GM19324 (cell line): ENCODE measurements at regions not wholly inside any gene's neighbourhood (a gene's known extent, or its start where the extent isn't known, plus 50 kb on each side); places are given as distances from the start of the nearest gene placed in this dataset.
A peak's percentile ranks its signal among the peaks of the same experiment; 100 is the strongest.

Experiments
- ATAC-seq: cut with Tn5 transposase; IDR thresholded peaks from one replicate; pipeline ENCODE4 v1.9.1; 2021; ENCODE audit warnings: mild to moderate bottlenecking, moderate library complexity; ENCODE audit not compliant: unreplicated experiment, low FRiP score

- peak; percentile 88 for ATAC-seq
Observed at GRCh38 chr18:24923138-24923537, 428.8 kb downstream of the ZNF521 start.

DNA sequence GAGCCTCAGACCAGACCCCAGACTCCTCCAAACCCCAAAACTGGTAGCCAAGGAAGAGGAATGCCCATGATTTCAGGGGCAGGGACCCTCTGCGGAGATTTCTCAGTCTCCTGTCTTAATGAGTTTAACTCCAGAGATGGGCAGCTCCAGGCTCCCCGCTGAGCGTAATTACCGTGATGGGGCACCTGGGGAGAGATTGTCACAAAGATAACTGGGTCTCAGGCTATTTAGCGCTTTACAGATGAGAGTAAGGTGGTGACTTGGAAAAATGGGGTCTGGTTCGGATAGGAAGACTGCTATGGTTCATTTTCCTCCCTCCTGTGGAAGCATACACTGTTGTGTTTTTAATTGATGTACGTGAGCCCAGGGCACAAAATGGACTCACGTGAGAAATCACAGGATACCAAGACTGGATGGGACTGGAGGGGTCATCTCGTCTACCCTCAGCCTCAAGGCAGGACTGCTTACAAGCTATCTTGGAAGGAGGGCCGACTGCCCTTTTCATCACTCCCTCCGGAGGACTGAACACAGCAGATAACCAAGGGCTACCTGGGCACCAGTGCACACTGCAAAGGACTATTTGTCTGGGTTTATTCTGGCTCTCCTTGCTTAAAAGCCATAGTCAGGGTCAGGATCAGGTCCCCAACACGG, 427.8 kb downstream of the ZNF521 start:
- no peak for ATAC-seq

DNA sequence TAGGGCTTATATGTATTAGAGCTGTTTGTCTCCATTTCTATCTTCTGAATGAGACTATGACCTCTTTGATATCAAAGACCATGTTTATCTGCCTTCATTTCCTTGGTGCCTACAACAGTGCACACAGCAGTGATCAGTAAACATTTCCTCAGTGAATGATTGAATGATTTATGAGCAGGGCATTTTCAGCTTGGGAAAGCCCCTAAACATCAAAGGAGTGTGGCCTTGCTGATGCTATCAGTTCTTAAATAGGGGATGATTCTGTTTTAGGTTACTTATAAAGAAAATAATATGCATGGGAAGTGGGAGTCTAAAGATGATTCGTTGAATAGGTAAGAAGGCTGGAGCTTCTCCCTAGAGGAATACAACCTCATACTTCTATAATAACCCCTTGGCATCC, 425.3 kb downstream of the ZNF521 start:
- ATAC-seq: no peak

DNA sequence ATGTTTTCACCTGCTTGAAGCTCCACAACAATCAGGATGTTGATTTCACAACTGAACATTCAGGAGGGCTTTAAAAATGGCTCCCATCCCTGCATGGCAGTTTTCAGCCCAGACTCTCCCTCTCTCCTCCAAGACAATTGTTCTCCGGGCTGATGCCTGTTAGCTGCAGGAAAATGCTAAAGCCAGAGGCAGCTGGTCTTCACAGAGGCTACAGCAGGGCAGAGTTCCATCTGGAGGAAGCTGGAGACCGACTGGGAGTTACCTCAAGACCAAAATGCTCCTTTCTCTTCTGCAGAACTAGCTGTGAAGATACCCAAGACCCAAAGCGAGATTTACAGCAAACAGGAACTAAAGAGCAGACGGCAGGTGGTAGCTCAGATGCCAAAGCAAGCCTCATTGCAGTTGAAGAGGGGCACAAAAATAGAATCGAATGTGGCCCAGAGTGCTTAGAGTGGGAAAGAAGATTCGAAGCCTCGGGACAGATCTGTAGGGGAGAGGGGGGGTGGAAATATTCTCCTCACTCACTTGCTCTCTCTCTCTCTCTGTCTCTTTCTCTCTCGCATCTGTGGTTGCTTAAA, 423.6 kb downstream of the ZNF521 start:
- ATAC-seq: no peak

DNA sequence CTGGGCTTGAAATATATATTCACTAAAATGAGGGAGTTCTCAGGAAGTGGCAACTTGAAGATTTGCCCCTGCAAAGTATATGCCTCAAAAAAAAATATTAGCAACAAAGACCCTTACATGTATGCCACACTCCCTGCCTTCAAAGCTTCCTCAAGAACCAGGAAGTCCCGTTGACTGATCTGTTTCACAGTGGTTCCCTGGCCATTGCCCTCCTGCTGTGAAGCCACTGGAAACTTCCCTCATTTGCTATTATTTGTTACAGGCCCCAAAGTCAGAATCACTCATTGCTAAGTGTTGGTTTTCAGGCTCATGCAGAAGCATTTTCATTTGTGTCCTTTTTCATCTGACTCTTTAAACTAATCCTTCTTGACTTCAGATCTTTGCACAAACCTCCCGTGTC, 421.5 kb downstream of the ZNF521 start:
- ATAC-seq: no peak

GRCh38 chr18:24930971-24931370, 421.0 kb downstream of the ZNF521 start:
- no peak for ATAC-seq

- ATAC-seq: no peak
Observed at GRCh38 chr18:24933345-24933744, 418.6 kb downstream of the ZNF521 start.

DNA sequence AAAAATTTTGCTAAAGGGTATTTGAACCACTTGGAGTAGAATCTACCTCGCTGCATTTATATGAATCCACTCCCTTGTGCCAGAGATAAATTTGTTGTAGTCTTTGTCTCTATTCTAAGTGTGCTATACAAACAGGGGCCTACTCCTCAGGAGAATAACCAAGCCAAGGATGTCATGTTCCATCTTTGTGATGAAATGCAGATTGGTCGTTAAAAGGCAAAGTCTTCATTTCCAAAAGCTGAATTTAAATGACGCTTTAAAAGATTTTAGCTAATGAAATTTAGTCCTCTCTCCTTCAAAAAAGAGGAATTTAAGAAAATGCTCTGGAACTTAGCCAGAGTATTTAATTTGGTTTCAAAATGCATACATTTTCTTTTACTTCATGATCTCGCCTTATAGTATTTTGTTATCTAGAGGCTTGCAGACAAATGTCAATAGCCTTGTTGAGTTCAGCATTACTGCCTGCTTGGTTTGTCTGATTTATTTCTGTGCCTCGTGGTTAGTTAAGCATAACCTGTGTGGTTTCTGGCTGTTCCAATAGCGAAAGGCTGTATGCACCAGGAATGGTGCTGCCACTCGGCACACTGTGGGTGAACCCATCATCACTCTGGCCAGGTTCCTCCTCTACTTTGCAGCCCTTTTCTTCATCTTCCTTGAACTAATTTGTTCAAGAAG, 417.6 kb downstream of the ZNF521 start:
- ATAC-seq: no peak

- no peak for ATAC-seq
Observed at GRCh38 chr18:24935008-24935407, 417.0 kb downstream of the ZNF521 start.

DNA sequence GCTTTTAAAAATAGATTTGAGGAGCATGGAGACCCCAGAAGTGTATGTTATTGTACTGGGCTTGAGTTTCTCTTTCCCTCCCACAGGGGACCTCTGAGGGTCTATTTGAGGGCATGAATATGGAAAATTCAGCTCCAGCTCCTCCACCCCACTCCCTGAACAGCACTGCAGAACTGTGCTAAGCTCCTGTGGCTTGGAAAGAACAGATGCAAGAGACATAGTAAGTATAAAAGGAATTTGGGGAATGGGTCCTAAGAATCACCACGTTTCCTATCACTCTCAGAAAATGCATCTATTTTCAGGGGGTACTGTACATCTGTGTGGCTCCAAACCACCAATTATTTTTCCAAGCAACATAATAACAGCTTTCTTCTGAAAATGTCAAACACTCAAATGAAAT, 416.1 kb downstream of the ZNF521 start:
- no peak for ATAC-seq

GRCh38 chr18:24936691-24937090, 415.3 kb downstream of the ZNF521 start:
- ATAC-seq: no peak

DNA sequence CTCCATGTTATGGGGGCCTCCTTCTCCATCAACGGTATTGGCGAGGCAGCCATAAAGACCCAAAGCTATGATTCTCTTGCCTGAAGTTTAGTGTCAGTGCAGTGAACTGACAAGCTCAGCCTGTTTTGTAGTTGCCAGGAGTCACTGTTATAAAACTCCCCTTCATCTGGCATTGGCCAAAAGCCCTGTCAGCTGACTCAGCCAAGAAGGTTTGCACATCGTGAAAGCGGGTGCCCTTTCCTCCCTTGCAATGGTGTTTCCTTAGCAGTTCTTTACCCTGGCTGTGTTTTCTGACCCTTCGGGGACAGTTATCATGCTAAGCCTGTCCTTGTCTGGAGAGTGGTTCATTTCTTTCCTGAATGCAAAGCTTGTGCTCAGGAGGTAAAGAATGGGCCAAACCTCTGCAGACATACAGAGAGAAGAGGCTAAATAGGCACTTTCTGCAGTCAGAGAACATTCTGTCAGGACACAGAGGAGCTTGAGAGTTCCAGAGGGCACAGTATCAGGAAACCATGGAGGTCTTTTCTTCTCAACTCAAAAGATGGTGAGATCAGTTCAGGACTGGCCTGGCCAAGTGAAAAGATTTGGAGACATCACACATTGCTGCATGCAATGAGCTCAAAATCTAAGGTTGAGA, 414.2 kb downstream of the ZNF521 start:
- ATAC-seq: no peak

- no peak for ATAC-seq
Observed at GRCh38 chr18:24940416-24940815, 411.6 kb downstream of the ZNF521 start.

- ATAC-seq: no peak
Observed at GRCh38 chr18:24941174-24941951, 410.6 kb downstream of the ZNF521 start.

GRCh38 chr18:24942144-24942543, 409.8 kb downstream of the ZNF521 start:
- no peak for ATAC-seq

DNA sequence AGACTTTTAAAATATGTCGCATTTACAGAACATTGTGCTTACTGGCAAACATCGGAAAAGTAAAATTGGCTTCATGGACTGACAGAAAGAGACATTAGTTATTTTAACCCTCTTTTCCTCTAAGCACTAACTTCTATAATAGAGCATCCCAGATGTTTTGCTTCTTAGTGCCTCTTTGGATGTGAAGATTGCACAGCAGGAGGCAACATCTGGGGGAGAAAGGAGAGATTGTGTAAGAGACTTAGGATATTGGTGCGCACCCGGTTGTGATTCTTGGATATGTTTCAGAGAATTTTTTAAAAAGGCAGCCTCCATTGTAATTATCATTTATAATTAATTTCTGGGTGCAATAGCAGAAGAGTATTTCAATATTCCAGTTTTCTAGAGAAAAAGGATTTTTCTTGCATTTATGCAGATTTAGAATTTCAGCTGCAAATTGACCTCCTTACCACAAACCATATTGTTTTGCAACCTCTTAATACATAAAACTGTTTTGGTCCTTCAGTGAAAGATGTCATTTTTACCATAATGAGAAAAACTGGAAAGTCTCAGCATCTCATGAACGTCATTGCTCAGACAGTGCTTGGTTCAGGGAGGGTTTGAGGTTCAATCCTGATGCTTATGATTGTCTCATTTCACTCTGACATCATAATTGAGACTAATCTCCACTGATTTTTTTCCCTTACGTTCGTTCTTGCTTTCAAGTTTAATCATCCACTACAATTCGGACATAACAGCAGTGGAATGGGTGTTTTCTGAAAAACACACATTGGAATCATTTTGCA, 404.3 kb downstream of the ZNF521 start:
- no peak for ATAC-seq

DNA sequence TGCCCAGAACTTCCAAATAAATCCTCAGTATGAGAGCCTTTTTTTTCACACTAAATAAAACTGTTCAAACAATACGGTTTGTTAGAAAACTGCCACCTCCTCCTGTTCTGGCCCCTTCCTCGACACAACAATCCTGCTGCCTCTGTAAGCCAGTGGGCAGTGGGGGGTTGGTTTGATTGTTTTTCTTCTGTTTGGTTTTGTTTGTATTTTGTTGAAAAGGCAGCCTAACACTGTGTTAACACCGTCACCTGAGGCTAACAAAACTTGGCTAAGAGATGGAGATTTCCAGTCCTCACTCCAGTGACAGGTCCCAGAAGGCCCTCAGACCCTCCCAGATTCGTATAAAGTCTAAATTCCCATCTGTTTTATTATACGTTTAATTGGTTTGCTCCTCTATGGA, 402.1 kb downstream of the ZNF521 start:
- ATAC-seq: no peak

GRCh38 chr18:24954341-24954740, 397.6 kb downstream of the ZNF521 start:
- no peak for ATAC-seq

DNA sequence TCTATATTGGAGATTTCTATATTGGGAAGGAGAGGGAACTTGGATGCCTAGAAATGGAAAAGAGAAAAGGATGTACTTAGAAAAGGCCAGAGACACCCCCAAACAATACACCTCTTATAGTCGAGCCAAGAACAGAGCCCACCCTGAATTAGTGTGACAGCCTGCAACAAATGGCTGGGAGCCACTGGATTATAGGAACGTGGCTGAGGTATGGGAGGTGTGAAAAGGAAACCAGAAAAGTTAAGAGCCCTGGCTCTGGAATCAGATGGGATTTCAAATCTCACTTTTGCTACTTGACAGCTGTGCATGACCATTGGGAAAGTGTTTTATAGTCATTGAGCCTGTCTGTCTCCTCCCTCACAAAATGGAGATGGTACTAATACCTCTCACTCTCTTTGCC, 394.0 kb downstream of the ZNF521 start:
- ATAC-seq: no peak

DNA sequence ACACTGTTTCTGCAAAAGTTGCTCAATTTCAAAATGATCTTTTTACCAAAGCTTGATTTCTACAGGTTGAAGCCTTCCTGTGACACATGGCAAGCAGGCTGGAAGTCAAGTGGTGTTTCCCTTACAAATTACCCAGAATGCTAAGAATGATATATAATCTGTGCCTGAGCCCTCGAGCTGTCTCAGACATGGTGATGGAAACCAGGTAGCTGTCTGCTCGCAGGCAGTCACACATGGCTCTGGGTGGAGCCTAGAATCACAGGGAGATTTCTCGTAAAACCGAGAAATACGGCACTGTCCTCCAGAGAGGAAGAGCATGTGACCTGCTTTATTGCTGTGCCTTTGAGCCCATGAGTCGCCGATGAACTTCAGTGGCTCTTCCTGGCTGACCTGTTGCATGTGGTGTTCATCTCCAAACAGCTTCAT, 392.9 kb downstream of the ZNF521 start:
- no peak for ATAC-seq
